OCI-M2 (cell line): ENCODE measurements at regions not wholly inside any gene's neighbourhood (a gene's known extent, or its start where the extent isn't known, plus 50 kb on each side); places are given as distances from the start of the nearest gene placed in this dataset.
"Not testable (repeated sequence)": the region's sequence is repeated elsewhere in the genome, so short reads cannot be mapped to it uniquely, and the experiment has no call there.

Source experiments
- DNase-seq: peaks from one replicate; lab custom pipeline; 2025; ENCODE audit not compliant: unreplicated experiment; lab: John Stamatoyannopoulos, UW

- no peak for DNase-seq
Measured at GRCh38 chr18:52242711-52243110, 97.3 kb upstream of the DCC start.

GRCh38 chr18:52244658-52245057 lies 95.3 kb upstream of the DCC start:
- no peak for DNase-seq

- DNase-seq: no peak
Measured at GRCh38 chr18:52254367-52254766, 85.6 kb upstream of the DCC start.

- DNase-seq: not testable (repeated sequence)
Measured at GRCh38 chr18:52257417-52257816, 82.6 kb upstream of the DCC start.

- no peak for DNase-seq
Measured at GRCh38 chr18:52275817-52276216, 64.2 kb upstream of the DCC start.

GRCh38 chr18:52277785-52278184 lies 62.2 kb upstream of the DCC start:
- no peak for DNase-seq

GRCh38 chr18:52278191-52278590 lies 61.8 kb upstream of the DCC start:
- DNase-seq: no peak

- DNase-seq: no peak
Measured at GRCh38 chr18:52280702-52281101, 59.3 kb upstream of the DCC start.

GRCh38 chr18:52283927-52284326 lies 56.1 kb upstream of the DCC start:
- no peak for DNase-seq

GRCh38 chr18:52286675-52287074 lies 53.3 kb upstream of the DCC start:
- DNase-seq: no peak

- DNase-seq: no peak
Measured at GRCh38 chr18:52287151-52287550, 52.8 kb upstream of the DCC start.

- no peak for DNase-seq
Measured at GRCh38 chr18:52288403-52289004, 51.5 kb upstream of the DCC start.

- DNase-seq: no peak
Measured at GRCh38 chr18:52289392-52289791, 50.6 kb upstream of the DCC start.
